Cardiac fibroblast (primary cell): ENCODE measurements at regions not wholly inside any gene's neighbourhood (a gene's known extent, or its start where the extent isn't known, plus 50 kb on each side); places are given as distances from the start of the nearest gene placed in this dataset.

Source experiments
- DNase-seq, 2 donors: peaks; one replicate each; pipeline versions ENCODE4 v3.0.0 to v3.0.0-alpha.2; 2010; ENCODE audit warnings: low read depth in 2 of 2
- H3K4me3 ChIP-seq, 2 donors: replicated peaks in 1 of 2; 1 replicate in 1 of 2; 2 replicates in 1 of 2; pipeline ENCODE4 v1.5.1; 2011; ENCODE audit warnings: low read depth in 2 of 2, low read length in 2 of 2, mild to moderate bottlenecking in 2 of 2, moderate library complexity in 1 of 2
- CTCF ChIP-seq: IDR thresholded peaks from one replicate; pipeline ENCODE4 v1.5.1; 2011; ENCODE audit warnings: low read depth, mild to moderate bottlenecking, low read length, inconsistent platforms

DNA sequence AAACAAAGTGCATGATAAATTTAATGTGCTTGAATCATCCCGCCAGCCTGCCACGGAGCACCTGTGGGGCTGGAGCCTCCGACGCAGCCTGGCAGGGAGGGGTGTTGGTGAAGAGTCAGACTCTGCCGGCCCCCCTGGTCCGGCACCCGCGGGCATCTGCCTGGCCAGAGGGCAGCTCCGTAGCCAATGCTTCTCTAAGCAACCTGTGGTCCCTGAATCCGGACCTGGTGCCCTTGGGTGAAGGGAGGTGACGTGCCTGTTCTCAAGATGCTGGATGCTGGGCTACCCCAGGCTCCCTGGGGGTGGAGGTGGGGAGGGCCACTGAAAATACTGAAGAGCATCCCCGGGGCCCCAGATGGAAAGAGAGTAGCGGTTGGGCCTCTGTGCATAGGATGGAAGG, 158.6 kb upstream of the C14orf180 start:
- DNase-seq: no peak
- H3K4me3 ChIP-seq: no peak overlapping the region
- no peak for TF ChIP-seq CTCF

GRCh38 chr14:104421401-104421821, 158.2 kb upstream of the C14orf180 start:
- no peak overlapping the region for H3K4me3 ChIP-seq
- TF ChIP-seq CTCF: no peak
- no peak for DNase-seq

DNA sequence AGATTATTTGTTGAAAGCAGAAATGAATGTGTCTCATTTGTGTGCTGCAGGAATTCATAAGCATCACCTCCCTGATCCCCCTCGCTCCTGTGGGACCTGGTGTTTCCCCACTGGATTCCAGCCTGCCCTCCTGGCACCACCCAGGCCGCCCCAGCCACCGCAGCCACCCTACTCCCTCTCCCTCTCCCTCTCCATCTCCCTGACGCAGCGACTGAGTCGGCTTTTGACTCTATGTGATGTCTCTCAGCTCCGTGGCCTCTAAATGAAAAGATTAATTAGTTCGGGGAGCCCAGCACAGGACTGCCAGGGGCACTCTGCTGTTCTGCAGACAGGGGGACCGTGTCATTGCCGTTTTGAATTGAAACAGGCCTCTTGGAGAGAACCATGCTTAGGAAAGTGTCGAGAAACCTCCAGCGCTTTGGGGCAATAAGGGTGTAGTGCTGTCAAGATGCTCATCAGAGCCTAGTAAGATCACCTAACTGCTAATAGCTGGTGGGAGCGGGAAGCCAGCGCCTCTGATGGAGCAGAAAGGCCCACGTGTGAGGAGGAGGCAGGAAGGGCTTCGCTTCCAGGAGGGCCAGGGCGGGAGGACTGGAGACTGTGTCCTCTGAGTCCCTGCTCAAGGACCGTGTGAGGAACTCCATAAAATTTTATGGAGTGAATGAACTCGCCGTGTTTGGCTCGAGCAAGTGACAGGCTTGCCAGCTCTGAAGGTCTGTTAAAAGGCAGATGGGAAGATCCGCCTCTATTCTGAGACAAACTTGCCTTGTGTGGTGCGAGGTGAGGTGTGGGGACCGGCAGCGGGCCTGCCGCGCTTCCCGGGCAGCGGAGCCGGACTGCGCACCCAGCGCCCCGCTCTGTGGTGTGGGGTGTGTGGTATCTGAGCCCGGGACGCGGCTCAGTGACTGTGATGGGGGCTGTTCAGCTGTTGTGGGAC, 157.4 kb upstream of the C14orf180 start:
- TF ChIP-seq CTCF: no peak
- DNase-seq: no peak
- no peak overlapping the region for H3K4me3 ChIP-seq

DNA sequence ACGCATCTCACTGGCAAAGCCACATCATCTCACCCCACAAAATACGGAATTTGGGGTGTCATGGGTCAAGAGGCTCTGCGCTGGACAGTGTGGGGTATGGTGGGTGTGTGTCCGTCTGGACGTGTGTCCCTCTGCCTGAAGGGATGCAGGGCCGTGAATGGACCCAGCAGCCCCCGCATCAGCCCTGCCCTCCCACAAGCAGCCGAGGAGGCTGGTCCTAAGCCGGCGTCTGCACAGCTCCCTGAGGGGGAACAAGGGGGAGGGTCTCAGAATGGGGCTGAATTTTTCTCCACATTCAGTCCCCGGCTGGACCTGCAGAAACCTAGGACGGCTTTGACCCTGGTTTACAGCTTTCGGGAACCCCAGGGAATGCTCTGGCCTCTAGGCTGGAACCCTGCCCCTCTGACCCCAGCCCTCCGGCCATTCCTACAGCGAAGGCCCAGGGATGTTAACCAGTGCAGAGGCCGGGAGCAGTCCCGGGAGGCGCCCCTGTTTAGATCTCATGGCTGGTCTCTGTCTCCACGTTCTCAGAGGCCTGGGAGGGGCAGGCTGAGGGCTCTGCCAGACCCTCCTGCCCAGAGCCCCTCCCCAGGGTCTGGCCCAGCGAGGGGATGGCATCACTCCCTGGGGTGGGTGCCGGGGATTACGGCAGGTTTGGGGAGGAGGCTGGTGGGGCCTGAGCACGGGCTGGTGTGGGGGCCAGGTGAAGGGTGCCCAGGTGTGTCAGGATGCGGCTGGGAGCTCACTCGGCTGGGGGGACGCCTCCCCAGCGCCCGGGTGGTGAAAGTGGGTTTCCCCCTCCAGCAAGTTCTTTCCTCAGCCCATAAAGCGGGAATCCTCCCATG, 156.5 kb upstream of the C14orf180 start:
- no peak overlapping the region for H3K4me3 ChIP-seq
- TF ChIP-seq CTCF: no peak
- no peak for DNase-seq

DNA sequence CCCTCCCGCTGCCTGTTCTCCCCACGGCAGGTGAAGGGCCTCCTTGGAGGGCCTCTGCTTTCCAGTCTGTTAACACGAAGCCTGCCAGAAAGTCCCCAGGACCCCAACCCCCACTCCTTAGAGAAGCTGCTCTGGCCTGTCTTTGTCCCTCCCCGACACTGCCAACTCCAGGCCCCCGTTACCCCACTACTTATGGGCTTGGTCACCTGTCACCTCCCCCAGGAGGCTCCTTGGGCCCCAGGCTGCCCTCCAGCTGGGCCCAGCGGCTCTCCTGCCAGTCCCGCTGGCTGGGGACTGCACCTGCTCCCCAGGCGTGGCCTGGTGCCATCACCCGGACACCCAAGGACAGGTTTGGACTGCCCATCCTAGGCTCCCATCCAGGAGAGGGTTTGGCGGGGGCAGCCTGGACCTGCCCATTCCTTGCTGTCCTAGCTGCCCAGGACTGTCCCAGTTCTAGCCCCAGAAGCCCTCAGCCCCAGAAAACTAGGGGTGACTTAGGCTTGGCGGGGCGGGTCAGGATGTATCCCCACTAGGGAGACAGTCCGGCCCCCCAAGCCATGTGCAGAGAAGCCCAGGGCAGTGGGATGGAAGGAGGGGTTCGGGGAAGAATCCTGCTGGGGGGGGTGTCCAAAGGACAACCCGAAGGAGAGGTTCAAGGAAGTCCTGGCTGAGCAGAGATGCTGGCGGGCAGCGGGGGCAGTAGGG, 155.7 kb upstream of the C14orf180 start:
- no peak overlapping the region for H3K4me3 ChIP-seq
- DNase-seq: no peak
- TF ChIP-seq CTCF: no peak

DNA sequence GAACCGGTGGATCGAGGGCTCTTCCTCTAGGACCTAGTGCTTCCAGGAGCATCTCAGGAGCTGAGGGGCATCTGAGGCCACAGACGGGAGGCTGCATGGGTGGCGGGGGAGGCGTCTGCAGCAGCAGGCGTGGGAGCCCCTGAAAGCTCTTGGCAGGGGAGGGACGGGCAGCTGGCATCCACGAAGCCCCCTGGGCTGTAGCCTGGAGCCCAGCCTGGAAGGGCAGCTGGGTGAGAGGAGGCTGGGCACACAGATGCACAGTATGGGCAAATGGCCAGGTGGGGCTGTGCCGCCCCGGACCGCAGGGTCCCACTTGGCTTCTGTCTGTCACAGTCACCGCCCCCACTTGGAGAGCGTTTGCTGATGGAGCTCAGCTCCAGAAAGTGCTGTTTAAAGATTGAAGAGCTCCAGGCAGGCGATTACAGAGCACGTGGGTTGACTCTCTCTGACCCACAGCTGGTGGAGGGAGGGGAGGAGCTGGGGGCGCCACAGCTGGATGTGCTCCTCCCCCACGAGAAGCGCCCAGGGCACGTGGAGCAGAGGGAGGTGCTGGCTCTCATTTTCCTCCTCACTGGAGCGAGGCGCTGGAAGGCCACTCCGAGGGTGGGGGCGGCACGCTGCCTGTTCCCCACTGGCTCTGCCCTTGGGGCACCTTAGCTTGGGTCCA, 155.0 kb upstream of the C14orf180 start:
- no peak for TF ChIP-seq CTCF
- no peak for DNase-seq

More for the DNA sequence above, 155.0 kb upstream of the C14orf180 start:
- H3K4me3 ChIP-seq: no peak overlapping the region
